Activated CD4-positive, alpha-beta T cell treated with anti-CD3 and anti-CD28 coated beads, Interleukin-10, Interleukin-2, amounts not matched to agents 100 ng/mL and 50 ng/mL, durations not matched to agents 16 hours and 8 hours (primary cell): ENCODE measurements at regions not wholly inside any gene's neighbourhood (a gene's known extent, or its start where the extent isn't known, plus 50 kb on each side); places are given as distances from the start of the nearest gene placed in this dataset.

ENCODE experiments used
- DNase-seq: peaks from one replicate; pipeline ENCODE4 v3.0.0-alpha.2; 2020

DNA sequence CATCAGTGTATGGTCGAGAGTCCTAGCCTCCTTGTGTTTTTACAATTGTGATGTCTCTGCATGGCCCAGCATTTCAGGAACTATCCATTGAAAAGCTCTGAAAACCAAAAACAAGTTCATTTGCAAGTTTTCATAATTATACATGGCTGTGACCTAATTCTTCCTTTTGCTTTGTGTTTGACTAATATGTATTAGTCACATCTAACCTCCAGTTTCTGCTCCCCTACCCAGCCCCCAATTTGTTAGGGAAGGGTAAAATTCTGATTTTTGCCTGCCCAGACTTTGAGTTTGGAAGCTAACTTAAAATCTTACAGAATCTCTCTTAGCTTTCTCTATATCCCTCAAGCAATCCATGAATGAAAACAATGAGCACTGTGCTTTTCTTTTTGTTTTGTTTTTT is 128.2 kb upstream of the SEMA6A start:
- no peak for DNase-seq

DNA sequence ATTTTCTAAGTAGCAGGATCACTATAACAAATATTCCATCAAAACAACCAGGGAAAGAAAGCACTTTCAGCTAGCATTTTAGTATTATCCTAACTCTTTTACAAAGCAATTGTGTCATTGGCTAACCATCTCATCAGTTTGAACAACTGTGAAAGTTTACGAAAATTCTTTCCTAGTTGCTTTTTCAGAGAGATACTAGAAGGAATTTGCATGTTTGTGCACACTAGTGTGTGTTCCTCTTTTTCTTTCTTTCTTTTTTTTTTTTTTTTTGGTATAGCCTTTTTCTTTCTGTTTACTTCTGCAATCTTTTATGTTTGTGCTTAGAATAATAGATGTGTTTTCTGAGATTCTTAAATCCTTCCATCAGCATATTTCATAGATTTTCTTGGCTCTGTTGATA is 124.7 kb upstream of the SEMA6A start:
- DNase-seq, result no peak

DNA sequence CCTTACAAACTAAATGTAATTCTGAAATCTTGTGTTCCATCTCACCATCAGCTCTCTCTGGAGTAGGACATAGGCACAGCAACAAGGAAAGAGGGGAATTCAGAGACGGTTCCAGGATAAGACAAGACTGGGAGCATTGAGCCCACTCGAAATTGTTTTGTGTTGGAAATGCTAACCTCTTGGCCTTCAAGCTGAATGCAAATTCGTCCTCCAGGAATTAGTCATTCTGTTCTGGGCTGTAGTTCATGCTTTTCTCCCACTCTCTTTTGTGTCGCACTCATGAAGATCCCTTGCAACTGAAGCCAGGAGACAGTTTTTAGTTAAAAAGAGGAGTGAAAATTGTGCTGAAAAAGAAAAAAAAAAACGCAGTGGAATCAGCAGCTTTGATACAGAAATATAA is 121.7 kb upstream of the SEMA6A start:
- DNase-seq, result no peak

DNA sequence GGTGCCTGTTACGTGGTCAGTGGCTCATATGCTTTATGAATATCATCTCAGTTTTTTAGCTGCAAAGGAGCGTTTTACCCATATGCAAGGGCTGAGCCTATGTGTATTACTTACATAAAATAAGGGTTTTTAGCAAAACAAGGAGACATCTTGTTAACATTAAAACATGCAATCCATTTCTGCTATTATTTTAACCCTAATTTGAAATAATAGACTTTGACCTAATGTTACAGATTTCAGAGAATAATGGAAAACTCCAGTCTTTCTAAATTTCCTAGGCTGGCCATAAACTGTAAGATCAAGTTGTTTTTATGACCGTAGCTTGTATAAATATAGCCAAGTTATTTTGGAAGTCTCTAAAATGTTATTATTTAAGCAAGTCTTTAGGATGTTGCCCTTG is 121.1 kb upstream of the SEMA6A start:
- DNase-seq, result no peak

DNA sequence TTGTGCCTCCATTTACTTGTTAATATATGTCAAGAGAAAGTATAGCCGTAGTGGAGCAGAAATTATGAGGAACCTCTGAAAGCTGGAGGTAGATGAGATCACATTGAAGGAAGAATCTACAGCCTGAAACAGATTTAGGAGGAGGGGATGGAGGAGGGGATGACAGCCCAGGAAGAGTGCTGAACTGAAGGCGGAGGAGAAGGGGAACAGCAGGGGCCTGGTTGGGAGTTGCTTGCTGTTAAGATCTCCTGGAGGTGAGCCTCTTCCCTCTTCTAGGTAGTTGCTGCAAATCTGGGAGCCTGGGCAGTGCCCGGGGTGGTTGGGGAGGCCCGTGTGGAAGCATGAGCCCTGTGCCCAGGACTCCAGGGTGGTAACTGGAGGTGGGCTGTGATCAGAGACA is 111.8 kb upstream of the SEMA6A start:
- DNase-seq, result no peak

DNA sequence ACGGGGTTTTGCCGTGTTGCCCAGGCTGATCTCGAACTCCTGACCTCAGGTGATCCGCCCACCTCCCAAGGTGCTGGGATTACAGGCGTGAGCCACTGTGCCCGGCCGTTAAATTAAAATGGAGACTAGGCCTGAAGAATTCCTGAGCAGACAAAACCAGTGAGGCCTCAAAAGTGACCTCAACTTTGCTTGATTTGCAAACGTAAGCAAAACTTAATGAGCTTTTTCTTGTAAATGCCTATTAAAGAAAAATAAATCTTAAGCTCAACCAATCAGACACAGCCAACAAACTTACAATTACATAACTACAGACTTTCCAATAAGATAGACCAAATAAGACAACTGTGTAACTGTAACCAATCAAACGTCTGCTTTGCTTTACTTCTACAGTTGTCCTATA is 111.3 kb upstream of the SEMA6A start:
- DNase-seq, result no peak

DNA sequence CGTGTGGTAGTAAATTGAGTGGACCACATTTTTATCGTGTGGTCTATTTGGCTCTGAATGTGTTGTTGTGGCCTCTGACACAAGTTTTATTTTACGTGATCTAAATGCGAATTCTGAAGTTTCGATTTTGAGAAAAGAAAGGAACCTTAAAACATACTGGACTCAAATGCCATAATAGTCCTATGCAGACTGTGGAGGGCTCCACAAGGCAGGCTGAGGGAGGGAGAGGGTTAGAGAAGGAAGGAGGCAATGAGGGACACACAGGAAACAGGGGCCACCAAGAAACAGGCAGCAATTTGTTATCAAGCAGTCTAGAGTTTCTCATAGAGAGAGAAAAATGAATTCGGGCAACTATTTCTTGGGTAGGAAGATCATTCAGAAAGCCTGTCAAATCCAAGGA is 110.4 kb upstream of the SEMA6A start:
- DNase-seq, result no peak

DNA sequence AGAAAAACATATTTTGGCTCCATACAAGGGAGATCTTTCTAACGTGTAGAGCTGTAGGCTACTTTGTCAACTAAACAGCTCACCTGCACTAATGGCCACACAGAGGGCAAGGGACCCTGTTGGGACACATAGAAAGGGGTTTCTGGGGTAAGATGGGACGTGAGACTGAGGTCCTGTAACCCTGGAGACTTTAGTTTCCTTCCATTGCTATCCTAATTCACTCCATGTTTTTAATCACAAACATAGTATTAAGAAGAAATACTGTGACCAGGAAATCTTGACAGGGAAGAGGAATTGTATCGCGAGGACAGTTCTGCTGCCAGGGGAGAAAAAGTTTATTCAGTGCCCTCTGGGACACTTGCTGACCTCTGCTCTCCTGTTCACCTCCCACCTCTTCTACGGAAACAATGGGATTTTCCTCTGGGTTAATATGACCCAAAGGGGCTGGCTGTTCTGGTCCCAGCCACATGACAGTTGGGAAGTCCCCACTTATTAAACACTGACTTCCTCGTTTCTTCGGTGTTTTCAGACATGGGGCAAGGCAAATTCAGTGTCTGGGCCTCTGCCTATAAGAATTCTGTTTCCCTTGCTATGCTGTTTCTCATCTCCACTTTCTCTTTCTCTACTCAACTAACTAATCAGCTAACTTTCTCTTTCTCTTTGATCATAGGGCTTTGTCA is 106.9 kb upstream of the SEMA6A start:
- no peak for DNase-seq

DNA sequence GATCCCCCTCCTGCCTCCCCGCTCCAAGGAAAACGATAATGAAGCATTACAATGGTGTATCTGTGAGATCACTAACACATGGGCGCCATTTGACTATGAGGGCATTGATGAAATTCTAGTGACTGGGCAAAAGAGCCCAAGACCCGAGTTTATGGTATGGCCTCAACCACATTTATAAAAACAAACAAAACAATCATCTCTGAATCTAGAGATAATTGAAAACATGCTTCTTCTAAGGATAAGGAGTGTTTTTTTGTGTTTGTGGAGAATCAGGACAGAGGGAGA is 100.9 kb upstream of the SEMA6A start:
- DNase-seq, result no peak

DNA sequence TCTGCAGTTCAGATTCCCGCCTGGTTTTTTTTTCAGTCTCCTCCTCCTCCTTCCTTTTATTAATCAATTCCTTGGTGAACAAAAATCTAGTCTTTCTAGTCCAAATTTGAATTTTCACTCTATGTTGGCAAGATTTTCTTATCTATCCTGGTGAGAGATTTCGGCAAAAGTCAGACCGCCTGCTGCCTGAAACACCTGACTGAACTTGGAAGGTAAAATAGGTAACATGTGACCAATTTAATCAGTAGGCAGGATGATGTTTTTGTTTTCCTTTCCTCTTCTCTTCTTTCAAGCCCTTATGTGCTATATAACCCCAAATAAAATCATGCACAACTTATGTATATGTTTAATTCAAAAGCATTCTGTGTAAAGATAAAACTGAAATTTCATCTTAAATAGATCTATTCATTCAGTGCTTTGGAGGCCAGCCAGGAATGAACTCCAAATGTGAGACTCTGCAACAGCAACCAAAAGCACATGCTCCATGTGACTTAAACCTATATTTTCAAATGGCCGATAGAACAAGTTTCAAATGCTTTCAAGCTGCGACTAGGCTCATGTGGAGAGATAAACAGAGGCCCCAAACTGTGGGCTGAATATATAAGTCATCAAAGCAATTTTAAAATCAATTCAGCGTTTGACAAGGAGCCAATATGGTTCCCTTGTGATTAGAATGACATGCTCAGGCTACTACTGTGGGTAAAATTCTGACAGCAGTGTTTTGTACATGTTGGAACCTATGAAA is 100.4 kb upstream of the SEMA6A start:
- DNase-seq, result no peak

DNA sequence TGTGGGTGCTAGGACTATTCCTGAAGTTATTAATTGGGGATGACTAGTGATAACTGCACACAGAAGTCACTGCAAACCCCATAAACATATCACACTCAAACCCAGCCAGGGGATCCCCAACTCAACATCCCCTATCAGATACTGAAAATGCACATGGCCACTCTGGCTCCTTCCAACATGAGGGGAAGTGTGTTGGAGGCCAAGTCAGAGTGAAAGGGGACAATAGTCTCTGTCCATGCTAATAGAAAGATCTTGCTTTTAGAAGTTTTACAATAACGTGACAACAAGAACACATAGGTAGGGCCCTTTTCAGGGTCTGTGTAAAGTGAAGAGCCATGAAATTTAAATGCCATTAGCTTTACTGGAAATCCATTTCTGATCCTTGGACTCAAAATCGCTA is 98.8 kb upstream of the SEMA6A start:
- no peak for DNase-seq

DNA sequence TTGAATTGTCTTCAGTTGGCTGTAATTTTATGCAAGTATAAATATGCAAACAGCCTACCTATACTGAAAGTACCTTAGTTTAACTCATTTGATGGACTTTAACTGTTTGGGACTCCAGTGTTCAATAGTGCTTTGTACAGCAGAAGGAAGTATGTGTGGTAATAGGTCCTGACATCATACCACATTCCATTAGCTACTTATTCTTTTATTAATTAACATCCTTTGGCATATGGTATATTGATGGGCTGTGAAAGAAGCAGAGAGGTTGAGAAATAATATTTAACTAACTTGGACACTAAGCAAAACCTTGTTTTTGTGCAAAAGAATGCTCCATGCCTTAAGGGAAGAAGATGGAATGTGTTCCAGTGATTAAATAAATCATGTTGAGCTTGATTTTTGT is 97.6 kb upstream of the SEMA6A start:
- no peak for DNase-seq

DNA sequence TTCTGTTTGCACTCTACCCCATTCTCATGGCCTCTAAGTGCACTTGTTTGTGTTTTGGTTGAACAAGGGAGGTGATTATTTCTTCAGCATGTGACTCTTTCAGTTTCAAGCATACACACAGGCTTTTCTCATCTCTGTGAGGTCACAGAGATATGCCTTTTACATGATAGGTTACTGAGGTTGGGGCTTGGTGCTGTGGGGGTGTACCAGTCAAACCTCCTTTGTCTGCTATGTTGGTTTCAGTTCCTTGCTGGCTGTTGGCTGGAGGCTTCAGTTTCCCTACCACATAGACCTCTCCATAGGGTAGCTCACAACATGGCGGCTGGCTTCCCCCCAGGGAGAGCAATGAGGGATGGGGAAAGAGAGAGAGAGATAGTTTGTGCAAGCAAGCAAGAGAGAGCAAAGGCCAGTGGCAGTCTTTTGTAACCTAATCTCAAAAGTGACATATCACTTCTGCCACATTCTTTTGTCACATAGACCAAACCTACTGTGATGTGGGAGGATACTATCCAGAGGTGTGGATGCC is 96.7 kb upstream of the SEMA6A start:
- DNase-seq, result no peak

DNA sequence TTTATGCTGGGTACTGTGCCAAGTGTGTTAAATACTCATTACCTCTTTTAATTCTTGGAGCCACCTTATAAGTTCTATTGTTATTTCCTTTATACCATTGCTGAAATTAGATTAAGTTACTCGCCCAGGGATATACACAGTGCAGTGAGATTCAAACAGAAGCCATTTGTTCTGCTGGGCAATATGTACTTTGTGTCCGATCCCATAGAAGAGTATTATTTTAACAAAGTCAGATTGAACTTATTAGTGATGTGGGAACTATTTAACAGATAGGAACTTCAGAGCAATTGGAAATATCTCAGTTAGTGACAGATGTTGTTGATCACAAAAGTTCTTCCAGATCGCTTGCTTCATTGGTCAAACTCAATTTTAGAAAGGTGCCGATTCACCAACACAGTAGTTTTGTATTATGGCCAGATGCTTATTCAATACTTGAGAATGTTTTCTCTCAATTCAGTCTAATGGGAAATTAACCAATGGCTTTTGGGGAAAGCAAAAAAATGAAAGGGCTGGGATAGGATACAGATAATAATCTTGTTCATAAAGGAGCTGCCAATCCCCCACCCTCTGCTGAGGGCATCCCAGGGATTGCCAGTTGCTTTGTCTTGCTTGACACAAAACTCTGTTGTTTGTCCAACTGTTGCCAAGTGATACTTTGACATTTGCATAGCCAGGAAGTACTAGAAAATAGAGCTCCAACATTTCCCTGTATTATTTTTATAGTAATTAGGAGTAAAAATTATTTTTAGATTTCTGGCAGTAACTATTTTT is 94.8 kb upstream of the SEMA6A start:
- DNase-seq, result no peak

DNA sequence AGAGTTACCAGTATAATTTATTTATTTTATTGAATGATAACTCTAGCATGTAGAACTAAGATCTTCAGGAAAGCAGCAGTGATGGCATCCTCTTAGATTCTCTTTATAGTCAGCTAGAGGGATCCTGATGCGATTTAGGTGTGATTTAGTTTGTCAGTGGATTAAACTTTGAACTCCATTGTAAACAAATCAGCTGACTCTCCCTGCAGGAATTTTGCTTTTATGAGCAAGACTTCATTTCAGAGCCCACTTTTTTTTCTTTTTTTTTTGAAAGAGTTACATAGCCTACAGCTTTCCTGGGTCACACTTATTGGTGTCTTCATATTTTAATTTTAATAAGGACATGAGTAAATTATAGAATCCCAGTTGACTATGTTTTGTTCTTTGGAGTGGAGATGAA is 93.8 kb upstream of the SEMA6A start:
- DNase-seq, result no peak

DNA sequence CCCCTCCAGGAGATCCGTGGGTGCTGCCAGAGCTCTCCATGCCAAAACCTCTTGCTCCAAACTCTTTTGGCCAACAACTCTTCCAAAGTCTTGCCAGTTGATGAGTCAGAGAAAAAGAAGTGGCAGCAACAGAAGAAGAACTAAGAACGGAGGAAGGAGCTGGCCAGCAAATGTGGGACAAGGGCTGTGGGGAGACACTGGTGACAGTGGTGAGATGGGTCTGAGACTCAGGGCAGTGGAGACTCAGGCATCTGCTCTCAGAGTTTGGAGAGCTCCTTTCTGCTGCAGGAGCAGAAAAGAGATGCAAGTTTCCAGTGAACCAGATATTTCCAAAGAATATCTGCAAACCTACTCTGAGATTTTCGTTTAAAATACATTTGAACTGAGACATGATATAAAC is 92.3 kb upstream of the SEMA6A start:
- DNase-seq, result no peak

DNA sequence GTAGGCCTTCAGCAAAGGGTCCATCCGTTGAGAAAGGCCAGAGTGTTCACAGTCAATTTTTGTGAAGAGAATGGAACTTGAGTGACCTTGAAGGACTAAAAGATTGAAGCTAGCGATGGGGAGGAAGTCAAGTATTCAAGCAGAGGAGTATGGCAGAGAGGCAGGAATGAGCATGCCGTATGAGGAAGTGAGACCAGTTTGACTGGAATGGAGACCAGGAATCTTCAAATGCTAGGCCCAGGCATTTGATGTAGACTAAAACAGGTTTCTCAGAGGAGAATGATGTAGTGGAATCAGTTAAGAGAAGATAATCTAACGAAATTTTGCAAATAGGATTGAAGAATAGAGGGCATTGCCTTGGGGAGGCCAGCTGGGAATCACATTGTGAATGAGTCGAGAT is 90.4 kb upstream of the SEMA6A start:
- no peak for DNase-seq

DNA sequence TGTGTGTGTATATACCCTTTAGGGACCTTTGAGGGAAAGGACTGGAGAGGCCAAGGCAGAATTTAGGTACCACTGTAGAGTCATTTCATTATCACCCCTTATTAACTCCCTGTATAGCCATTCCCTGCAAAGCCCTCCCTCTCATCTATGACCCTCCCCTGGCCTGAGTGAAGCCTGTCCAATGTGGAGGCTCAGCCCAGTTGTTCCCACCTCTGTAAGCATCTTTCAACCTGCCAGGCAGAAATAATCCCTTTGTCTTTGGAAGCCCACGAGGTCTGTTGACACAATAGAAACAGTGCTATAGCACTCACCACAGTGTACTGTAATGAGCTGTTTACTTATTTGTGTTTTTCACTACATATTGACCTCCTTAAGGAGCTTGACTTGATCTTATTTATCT is 88.5 kb upstream of the SEMA6A start:
- no peak for DNase-seq

DNA sequence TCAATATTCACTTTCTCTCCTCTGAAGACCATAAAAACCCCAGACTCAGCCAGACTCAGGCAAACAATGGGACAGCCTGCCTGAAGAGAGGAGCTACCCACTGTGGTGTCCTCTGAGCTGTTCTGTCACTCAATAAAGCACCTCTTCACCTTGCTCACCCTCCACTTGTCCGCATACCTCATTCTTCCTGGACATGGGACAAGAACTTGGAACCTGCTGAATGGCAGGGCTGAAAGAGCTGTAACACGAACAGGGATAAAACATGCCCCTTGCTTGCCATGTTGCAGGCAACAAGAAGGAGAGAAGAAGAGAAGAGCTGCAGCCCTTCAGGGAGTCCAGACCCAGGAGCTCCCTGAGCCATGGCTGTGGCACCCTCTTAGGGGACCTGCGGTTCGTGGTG is 86.8 kb upstream of the SEMA6A start:
- DNase-seq, result no peak

DNA sequence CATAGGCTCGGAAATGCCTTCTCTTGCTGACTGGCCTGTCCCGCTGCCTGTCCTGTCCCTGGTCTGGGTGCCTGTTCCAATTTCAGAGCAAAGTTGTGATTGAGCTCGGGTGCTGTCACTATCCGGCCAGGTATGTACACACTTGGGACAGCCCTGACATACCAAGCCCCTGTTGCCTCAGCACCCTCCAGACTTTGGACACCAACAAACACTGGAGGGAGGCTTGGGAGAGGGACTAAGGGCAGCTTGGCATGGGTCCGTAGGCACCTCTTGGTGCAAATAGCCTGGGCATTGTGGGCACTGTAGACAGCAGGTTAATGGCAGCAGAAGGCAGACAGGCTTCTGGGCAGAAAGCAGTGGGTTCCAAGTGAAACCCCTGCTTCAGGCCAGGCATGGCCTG is 86.3 kb upstream of the SEMA6A start:
- no peak for DNase-seq

DNA sequence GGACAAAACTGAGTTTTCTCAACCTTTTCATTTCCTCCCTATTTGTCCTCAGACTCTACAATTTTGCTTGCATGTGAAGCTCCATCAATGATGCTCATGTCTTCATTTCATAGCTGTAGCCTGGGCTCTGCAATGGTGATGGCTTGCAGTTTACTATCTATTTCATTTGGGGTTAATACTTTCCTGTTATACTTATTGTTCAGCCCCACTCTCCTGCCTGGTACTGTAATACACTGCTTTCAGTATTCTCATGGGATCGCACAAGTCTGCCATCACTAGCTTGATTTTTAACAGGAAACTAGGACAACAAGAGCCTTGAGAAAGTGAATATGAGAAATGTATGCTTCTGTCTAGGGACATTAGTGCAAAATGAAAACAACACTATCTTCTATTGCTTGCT is 84.2 kb upstream of the SEMA6A start:
- no peak for DNase-seq

DNA sequence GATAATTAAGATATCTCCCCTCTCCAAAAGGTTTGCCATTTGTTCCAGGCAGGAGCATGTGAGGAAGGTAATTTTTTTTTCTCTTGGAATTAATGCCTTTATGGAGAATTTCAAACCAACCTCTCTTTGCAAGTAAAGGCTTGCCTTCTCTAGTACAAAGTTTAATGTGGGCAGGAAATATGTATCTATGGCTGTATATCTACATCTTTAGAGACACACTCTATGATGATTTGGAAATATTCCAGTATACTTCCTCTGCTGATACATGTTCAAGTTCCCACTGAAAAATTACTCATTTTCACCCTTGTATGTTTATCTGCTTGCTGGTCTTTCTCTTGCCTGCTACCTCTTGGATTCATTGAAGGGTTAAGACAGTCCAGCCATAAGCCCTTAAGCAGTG is 83.5 kb upstream of the SEMA6A start:
- DNase-seq, result no peak

DNA sequence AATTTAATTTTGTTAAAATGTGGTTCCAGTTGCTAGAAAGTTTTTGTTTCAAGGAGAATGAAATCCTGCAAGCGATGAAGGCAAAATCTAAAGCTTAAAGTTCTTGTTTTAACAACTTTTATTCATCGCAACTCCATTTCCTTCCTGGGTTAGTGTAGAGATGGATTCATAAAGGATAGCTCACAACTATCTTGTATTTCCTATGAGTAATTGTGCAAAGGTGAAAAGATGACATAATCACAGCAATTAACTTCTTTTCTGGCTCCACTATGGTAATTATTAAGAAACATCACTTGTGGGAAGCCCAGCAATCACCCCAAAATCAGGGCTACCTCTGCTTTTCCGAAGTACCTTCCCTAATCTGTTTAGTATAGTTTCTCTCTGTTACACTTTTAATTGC is 80.8 kb upstream of the SEMA6A start:
- DNase-seq, result no peak

DNA sequence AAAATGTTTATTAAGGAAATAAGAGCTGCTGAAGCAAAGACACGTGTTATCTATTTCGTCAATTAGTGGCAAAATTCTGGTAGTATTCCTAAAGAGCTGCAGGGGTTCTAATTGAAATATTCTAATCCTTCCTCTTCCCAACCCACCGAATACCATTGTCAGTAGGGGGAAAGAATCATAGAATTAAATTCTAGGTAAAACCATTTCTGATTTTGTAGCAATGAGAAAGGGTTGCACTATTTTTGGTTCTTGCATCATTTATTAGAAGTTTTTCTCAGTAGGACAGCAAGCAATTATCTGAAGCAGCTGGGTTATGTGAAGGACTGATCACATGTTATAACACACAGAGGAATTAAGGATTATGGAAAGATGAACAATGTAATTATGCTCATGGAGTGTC is 80.3 kb upstream of the SEMA6A start:
- DNase-seq, result no peak
